Activated T-cell treated with anti-CD3 and anti-CD28 coated beads for 48 hours (primary cell): ENCODE measurements at regions not wholly inside any gene's neighbourhood (a gene's known extent, or its start where the extent isn't known, plus 50 kb on each side); places are given as distances from the start of the nearest gene placed in this dataset.
"Not testable (repeated sequence)": the region's sequence is repeated elsewhere in the genome, so short reads cannot be mapped to it uniquely, and the experiment has no call there.

Experiments
- DNase-seq: peaks from one replicate; pipeline ENCODE4 v3.0.0-alpha.2; 2020; ENCODE audit warnings: low read depth

GRCh38 chr4:27360790-27361267, 500.2 kb downstream of the STIM2 start:
- no peak for DNase-seq

DNA sequence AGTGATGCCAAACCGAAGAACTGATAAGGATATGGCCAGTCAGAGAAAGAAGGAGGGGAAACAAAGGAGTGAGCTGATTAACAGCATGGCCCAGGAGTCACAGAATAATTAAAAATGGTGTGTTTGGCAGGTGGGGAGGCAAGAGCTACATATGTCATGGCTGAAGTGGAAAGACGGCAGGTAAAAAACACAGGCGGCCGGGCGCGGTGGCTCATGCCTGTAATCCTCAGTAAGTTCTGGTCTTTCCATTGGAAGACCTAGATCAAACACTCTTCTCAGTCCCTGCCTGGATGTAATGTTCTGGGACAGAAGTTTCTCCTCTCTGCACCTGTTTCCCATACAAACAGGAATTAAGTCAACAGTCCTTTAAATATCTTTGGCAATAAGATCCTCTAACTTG, 503.9 kb downstream of the STIM2 start:
- no peak for DNase-seq

- DNase-seq, result no peak
Measured at GRCh38 chr4:27366104-27366823, 505.6 kb downstream of the STIM2 start.

- DNase-seq, result no peak
Measured at GRCh38 chr4:27368781-27369180, 508.1 kb downstream of the STIM2 start.

GRCh38 chr4:27381815-27382214, 521.2 kb downstream of the STIM2 start:
- no peak for DNase-seq

DNA sequence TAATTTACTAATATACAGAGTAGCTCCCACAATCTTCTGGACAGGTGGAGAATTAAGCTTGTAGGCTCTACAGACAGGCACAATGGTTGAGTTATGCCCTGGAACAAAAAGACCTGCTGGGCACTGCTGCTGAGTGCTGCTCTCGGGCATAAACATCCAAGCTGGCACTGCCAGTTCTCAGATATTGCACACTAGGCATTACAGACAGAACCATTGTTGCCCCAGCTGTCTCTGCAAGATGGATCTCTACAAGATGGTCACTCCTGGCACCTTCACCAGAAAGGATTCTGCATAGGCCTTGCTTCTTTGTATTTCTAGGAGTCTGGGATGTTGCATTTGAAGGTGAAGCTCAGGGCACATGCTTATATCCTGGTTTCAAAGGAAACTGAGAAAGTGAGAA, 527.1 kb downstream of the STIM2 start:
- no peak for DNase-seq

- DNase-seq, result no peak
Measured at GRCh38 chr4:27397886-27398285, 537.2 kb downstream of the STIM2 start.

GRCh38 chr4:27398631-27399310, 538.1 kb downstream of the STIM2 start:
- DNase-seq, result no peak

DNA sequence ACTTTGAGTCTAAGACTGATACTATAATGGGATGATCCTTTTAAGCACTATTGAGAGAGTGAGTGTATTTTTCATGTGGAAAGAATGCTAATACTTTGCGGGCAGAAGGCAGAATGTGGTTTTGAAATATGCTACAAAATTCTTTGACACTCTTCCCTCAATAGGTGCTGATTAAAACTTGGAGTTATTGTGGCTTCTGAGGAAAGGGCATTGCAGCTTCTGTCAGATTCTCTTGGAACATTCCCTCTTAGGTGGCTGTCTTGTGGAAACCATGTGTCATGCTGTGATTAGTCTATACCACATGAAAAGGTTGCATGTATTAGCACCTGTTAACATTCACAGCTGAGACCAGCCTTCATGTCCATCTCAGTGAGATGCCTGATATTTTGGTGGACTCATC, 547.0 kb downstream of the STIM2 start:
- DNase-seq, result no peak

GRCh38 chr4:27412613-27413012, 552.0 kb downstream of the STIM2 start:
- no peak for DNase-seq

DNA sequence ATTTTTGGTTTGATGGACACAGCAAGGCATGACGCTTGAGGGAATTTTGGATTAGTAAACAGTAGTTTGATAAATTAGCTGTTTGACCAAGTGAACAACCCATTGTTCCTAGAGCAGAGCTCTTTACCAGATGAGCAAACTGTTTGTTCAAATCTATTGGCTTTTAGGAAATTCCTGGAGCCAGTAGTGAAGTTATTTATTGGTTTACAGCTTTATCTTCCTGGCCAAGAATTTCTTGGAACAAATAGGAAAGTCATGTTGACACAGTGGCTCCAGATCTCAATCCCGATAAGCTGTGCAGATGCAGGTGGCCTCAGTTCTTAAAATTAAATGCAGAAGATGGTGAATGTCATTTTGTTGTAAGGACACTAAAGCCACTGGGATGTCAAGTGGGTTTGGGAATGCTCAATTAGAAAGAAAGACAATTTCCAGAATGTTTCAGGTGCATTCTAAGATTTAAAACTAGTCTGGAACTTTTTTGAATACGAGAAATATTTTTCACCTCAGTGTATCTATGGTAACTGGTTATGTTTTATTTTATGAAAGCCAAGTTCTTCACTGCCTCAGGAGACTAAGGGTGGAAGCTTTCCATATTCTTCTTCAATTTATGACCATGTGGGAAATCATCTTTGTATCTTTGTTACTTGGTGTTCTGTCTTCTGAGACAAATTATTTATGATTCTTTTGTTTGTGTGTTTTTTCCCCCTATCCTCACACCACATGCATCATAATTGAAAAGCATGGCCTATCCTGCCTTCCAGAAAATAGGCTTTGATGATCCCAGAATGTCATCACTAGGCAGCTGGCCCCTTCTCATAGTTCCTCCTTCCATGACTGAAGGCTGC, 554.5 kb downstream of the STIM2 start:
- DNase-seq, result no peak

DNA sequence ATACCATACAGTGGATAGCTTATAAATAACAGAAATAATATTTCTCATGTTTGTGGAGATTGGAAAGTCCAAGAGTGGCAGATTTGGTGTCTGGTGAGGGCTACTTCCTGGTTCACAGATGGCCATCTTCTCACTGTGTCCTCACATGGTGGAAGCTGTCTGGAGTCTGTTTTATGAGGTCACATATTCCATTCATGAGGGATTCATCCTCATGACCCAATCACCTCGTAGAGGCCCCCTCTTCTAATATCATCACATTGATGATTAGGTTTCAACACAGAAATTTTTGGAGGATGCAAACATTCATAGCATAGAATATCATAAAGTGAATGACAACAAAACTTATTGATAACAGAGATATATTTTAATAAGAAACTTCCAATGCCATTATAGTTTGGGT, 568.0 kb downstream of the STIM2 start:
- DNase-seq, result no peak

GRCh38 chr4:27429364-27429871, 568.8 kb downstream of the STIM2 start:
- no peak for DNase-seq

DNA sequence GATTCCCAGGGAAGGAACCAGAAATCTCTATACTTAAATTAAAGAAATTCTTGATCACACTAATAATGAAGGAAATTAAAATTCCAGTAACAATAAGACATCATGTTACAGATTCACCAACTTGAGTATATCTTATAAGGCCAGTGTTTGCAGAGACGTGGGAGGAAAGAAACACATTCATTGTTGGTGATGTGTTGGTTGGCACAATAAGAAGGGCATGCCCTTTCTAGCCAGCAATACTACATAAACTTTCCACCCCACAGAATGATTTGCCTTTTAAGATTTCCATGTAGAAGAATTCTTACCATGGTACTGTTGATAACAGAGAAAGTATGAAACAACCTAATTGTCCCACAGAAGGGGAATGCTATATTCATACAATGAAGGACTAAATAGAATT, 581.5 kb downstream of the STIM2 start:
- no peak for DNase-seq

DNA sequence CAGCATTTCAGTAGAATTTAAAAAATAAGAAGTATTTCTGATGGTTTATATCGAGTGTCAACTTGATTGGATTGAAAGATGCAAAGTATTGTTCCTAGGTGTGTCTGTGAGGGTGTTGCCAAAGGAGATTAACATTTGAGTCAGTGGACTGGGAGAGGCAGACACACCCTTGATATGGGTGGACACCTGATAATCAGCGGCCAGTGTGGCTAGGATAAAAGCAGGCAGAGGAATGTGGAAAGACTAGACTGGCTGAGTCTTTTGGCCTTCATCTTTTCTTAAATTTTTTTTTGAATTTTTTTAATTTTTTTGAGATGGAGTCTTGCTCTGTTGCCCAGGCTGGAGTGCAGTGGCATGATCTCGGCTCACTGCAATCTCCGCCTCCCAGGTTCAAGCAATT, 582.0 kb downstream of the STIM2 start:
- DNase-seq, result not testable (repeated sequence)

- no peak for DNase-seq
Measured at GRCh38 chr4:27463816-27464215, 603.2 kb downstream of the STIM2 start.

GRCh38 chr4:27467351-27467750, 606.7 kb downstream of the STIM2 start:
- no peak for DNase-seq

DNA sequence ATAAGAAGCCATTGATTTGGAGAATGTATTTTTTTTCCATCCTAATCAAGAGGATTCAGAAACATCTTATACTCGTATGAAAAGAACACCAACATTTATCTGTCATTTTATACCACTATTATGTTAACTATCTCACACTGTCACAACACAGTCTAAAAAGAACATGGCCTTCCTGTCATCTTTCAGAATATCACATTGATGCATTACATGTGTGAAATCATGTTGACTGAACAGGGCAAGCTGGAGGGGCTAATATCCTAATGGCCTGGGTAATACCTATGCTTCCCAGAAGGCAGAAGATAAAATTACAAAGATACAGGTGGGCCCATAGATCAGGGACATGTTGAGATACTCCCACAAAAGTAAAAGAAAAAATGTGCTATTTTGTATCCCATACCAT, 611.7 kb downstream of the STIM2 start:
- no peak for DNase-seq

- no peak for DNase-seq
Measured at GRCh38 chr4:27474691-27475090, 614.0 kb downstream of the STIM2 start.

DNA sequence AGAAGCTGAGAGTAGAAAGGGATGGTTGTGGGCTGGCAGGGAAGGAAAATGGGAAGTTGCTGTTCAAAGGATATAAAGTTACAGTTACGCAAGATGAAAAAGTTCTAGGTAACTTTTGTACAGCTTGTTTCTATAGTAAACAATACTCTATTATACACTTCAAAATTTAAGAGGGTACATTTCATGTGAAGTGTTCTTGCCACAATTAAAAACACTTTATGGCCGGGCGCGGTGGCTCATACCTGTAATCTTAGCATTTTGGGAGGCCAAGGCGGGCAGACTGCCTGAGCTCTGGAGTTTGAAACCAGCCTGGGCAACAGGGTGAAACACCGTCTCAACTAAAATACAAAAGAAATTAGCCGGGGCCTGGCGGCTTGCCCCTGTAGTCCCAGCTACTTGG, 623.6 kb downstream of the STIM2 start:
- no peak for DNase-seq

- no peak for DNase-seq
Measured at GRCh38 chr4:27490315-27490714, 629.7 kb downstream of the STIM2 start.

GRCh38 chr4:27490766-27491165, 630.1 kb downstream of the STIM2 start:
- no peak for DNase-seq

GRCh38 chr4:27506401-27506800, 645.8 kb downstream of the STIM2 start:
- DNase-seq, result no peak
